K562 (cell line): ENCODE measurements at regions not wholly inside any gene's neighbourhood (a gene's known extent, or its start where the extent isn't known, plus 50 kb on each side); places are given as distances from the start of the nearest gene placed in this dataset.

Experiments used
- CTCF ChIP-seq, 3 experiments: IDR thresholded peaks in 2 of 3; conservative IDR thresholded peaks in 1 of 3; 2 replicates each; pipeline ENCODE4 v1.5.1; 2011 to 2012; ENCODE audit warnings: low read length in 3 of 3, mild to moderate bottlenecking in 3 of 3, control low read depth in 2 of 3, improper control_type of control experiment in 1 of 3, inconsistent platforms in 1 of 3, low read depth in 1 of 3, mixed read lengths in 1 of 3, moderate library complexity in 1 of 3; ENCODE audit not compliant: insufficient read depth in 2 of 3
- HDAC2 ChIP-seq: fragments of 450-650 bp; IDR thresholded peaks from 2 replicates; pipeline ENCODE4 v1.6.1; 2016; ENCODE audit warnings: mild to moderate bottlenecking
- PCBP1 ChIP-seq: fragments of 200-400 bp; formaldehyde crosslinking; IDR thresholded peaks from 2 replicates; pipeline ENCODE4 v1.6.1; 2018; ENCODE audit warnings: mild to moderate bottlenecking, low read depth, low read length; ENCODE audit not compliant: poor library complexity, severe bottlenecking
- ZNF217 ChIP-seq: sonication (generic); formaldehyde crosslinking; IDR thresholded peaks from 2 replicates; pipeline ENCODE4 v1.8.0; 2022; ENCODE audit warnings: mild to moderate bottlenecking, missing genetic modification reagents

GRCh38 chr10:117752103-117752502 is 209.6 kb downstream of the EMX2 start:
- no peak for TF ChIP-seq CTCF (IDR thresholded peaks at IDR 0.05 in 2 of 3, conservative IDR thresholded peaks at IDR 0.05 in 1 of 3; ENCODE audit: insufficient read depth in 2 of 3, low read depth in 1 of 3, low read length in 3 of 3)
- TF ChIP-seq PCBP1, result no peak
- TF ChIP-seq ZNF217 (CRISPR knock-in tag), result no peak
- TF ChIP-seq HDAC2, result no peak
